OCI-LY1 (cell line): ENCODE measurements at regions not wholly inside any gene's neighbourhood (a gene's known extent, or its start where the extent isn't known, plus 50 kb on each side); places are given as distances from the start of the nearest gene placed in this dataset.

ENCODE experiments used
- H2AFZ ChIP-seq: fragments of 200-600 bp; sonication (generic), shearing (Covaris generic); 2 replicates; pipeline ENCODE4 v1.6.0; 2014; ENCODE audit warnings: antibody characterized with exemption, mild to moderate bottlenecking, low read length
- H3F3A ChIP-seq: fragments of 200-600 bp; sonication (generic), shearing (Covaris generic); 2 replicates; pipeline ENCODE4 v1.6.0; 2014; ENCODE audit warnings: mild to moderate bottlenecking, antibody characterized with exemption, low read length, moderate library complexity; ENCODE audit not compliant: insufficient read depth
- H3K27ac ChIP-seq: fragments of 200-600 bp; sonication (generic); 2 replicates; pipeline ENCODE4 v1.5.1; 2014; ENCODE audit warnings: low read length, mixed run types, mild to moderate bottlenecking, low read depth; ENCODE audit not compliant: poor library complexity, severe bottlenecking
- H3K27me3 ChIP-seq: fragments of 200-600 bp; sonication (generic); 2 replicates; pipeline ENCODE4 v1.6.0; 2014; ENCODE audit warnings: antibody characterized with exemption, mild to moderate bottlenecking, low read length, moderate library complexity; ENCODE audit not compliant: insufficient read depth
- H3K36me3 ChIP-seq: fragments of 200-600 bp; sonication (generic); 2 replicates; pipeline ENCODE4 v1.6.1; 2014; ENCODE audit warnings: mild to moderate bottlenecking, antibody characterized with exemption, low read length, moderate library complexity, mixed read lengths; ENCODE audit not compliant: insufficient read depth
- H3K4me1 ChIP-seq: fragments of 200-600 bp; sonication (generic); 2 replicates; pipeline ENCODE4 v1.5.1; 2014; ENCODE audit warnings: mild to moderate bottlenecking, low read length, moderate library complexity; ENCODE audit not compliant: insufficient read depth, severe bottlenecking
- H3K4me2 ChIP-seq: fragments of 200-600 bp; sonication (generic), shearing (Covaris generic); 2 replicates; pipeline ENCODE4 v1.6.1; 2014; ENCODE audit warnings: low read length
- H3K4me3 ChIP-seq: fragments of 200-600 bp; sonication (generic); 2 replicates; pipeline ENCODE4 v1.5.1; 2014; ENCODE audit warnings: low read length, low read depth, mild to moderate bottlenecking, mixed read lengths; ENCODE audit not compliant: poor library complexity, severe bottlenecking
- H3K79me2 ChIP-seq: fragments of 200-600 bp; shearing (Covaris generic); 2 replicates; pipeline ENCODE4 v1.6.1; 2016; ENCODE audit warnings: mixed run types, low read length, mixed read lengths; ENCODE audit not compliant: insufficient read depth
- H3K9ac ChIP-seq: fragments of 200-600 bp; sonication (generic), shearing (Covaris generic); 2 replicates; pipeline ENCODE4 v1.6.1; 2014; ENCODE audit warnings: mild to moderate bottlenecking, low read length, mixed read lengths
- H3K9me2 ChIP-seq: fragments of 200-600 bp; sonication (generic), shearing (Covaris generic); 2 replicates; pipeline ENCODE4 v1.6.1; 2014; ENCODE audit warnings: low read depth, mild to moderate bottlenecking, low read length, mixed read lengths
- H3K9me3 ChIP-seq: fragments of 200-600 bp; shearing (Covaris generic); 2 replicates; pipeline ENCODE4 v1.6.1; 2014; ENCODE audit warnings: low read length, mixed read lengths
- H4K20me1 ChIP-seq: fragments of 200-600 bp; sonication (generic), shearing (Covaris generic); 2 replicates; pipeline ENCODE4 v1.6.0; 2016; ENCODE audit warnings: mild to moderate bottlenecking, low read length; ENCODE audit not compliant: insufficient read depth
- CTCF ChIP-seq: fragments of 200-600 bp; sonication (generic), shearing (Covaris generic); IDR thresholded peaks from 2 replicates; pipeline ENCODE4 v1.5.1; 2017; ENCODE audit warnings: mild to moderate bottlenecking, antibody characterized with exemption, low read length, moderate library complexity, mixed read lengths
- EZH2 ChIP-seq: fragments of 200-600 bp; sonication (generic), shearing (Covaris generic); IDR thresholded peaks from 2 replicates; pipeline ENCODE4 v1.8.0; 2017; ENCODE audit warnings: borderline replicate concordance, mixed run types, mild to moderate bottlenecking, antibody characterized with exemption, low read length, moderate library complexity, mixed read lengths

DNA sequence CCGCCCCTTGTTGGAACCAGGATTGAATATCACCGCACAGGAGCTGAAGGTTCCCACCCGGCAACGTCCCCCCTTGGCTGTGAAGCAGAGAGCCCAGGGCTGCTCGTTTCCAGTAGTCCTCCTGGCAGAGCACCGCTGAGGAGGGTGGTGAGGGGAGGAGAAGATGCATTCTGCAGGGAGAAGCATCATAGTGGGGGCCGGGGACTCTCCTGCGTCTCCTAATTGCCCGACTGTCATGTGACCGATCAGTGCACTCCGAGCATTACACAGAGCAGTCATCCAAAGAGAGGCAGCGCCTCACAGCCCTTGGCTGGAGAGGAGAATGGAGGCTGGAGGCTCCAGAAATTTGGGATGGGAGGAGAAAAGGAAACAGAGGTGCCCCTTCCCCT lies 85.0 kb upstream of the SEPTIN5 start:
- 0 out of 2 replicates have a peak, but pooled peaks cover 2% of the 10 kb centered on the region for H4K20me1 ChIP-seq
- H3K4me3 ChIP-seq: no peak overlapping the region
- no peak overlapping the region for H3K9ac ChIP-seq
- H3K79me2 ChIP-seq: no peaks in the 10 kb centered on the region
- H3K27me3 ChIP-seq: no peaks in the 10 kb centered on the region; the same call in 1 of the 2 replicates
- H3K27ac ChIP-seq: no peak overlapping the region
- no peaks in the 10 kb centered on the region for H3K36me3 ChIP-seq
- H3K4me1 ChIP-seq: no peaks in the 10 kb centered on the region
- no peaks in the 10 kb centered on the region for H3F3A ChIP-seq
- no peaks in the 10 kb centered on the region for H3K9me3 ChIP-seq
- no peak overlapping the region for H3K4me2 ChIP-seq
- TF ChIP-seq EZH2 (no peak), CTCF (no peak)
- no peaks in the 10 kb centered on the region for H3K9me2 ChIP-seq
- no peak overlapping the region for H2AFZ ChIP-seq

GRCh38 chr22:19629720-19630419 lies 84.4 kb upstream of the SEPTIN5 start:
- Histone ChIP-seq H3K36me3 (no peaks in the 10 kb centered on the region), H3K9ac (no peak overlapping the region), H4K20me1 (0 out of 2 replicates have a peak, but pooled peaks cover 2% of the 10 kb centered on the region), H3K27me3 (no peaks in the 10 kb centered on the region; the same call in 1 of the 2 replicates), H3K4me2 (no peak overlapping the region), H3K4me3 (no peak overlapping the region), H3K9me2 (no peaks in the 10 kb centered on the region), H3F3A (no peaks in the 10 kb centered on the region), H3K27ac (no peak overlapping the region), H3K4me1 (no peaks in the 10 kb centered on the region), H3K9me3 (no peaks in the 10 kb centered on the region), H2AFZ (no peak overlapping the region), H3K79me2 (no peaks in the 10 kb centered on the region)
- TF ChIP-seq CTCF: peak; percentile 97
- no peak for TF ChIP-seq EZH2

DNA sequence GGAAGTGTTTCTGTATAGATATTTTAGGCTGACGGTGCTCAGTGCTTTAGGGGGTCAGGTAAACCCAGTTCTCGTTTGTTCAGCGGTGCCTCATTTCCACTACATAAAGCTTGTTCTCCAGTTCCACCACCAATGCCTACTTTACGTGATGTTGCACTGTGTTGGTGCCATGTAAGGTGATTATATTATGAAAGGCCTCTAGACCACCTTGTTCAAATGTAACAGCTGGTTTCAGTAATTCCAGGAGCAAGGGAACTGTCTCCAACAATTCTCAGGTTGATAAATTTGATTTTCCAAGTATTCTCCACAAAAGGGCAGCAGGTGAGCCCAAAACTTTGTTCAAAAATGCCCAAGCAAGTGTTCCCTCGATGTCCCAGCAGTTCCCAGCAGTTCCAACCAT lies 83.7 kb upstream of the SEPTIN5 start:
- no peak overlapping the region for H3K9ac ChIP-seq
- H4K20me1 ChIP-seq: 0 out of 2 replicates have a peak, but pooled peaks cover 2% of the 10 kb centered on the region
- no peaks in the 10 kb centered on the region; the same call in 1 of the 2 replicates for H3K27me3 ChIP-seq
- H3K9me2 ChIP-seq: no peaks in the 10 kb centered on the region
- H3K27ac ChIP-seq: no peak overlapping the region
- no peak for TF ChIP-seq EZH2
- no peak for TF ChIP-seq CTCF
- no peaks in the 10 kb centered on the region for H3K4me1 ChIP-seq
- H3K4me2 ChIP-seq: no peak overlapping the region
- H3F3A ChIP-seq: no peaks in the 10 kb centered on the region
- no peaks in the 10 kb centered on the region for H3K36me3 ChIP-seq
- no peaks in the 10 kb centered on the region for H3K9me3 ChIP-seq
- no peak overlapping the region for H2AFZ ChIP-seq
- no peak overlapping the region for H3K4me3 ChIP-seq
- H3K79me2 ChIP-seq: no peaks in the 10 kb centered on the region
